Tibial nerve (tissue), 4 donors: ENCODE measurements at regions not wholly inside any gene's neighbourhood (a gene's known extent, or its start where the extent isn't known, plus 50 kb on each side); places are given as distances from the start of the nearest gene placed in this dataset.

Source experiments
- DNase-seq, 2 donors: peaks; one replicate each; pipeline ENCODE4 v3.0.0-alpha.2; 2019; ENCODE audit warnings: low spot score in 2 of 2
- H3K27ac ChIP-seq, 4 donors: fragments of 200-600 bp; sonication (generic) in 3 of 4; one replicate each; pipeline ENCODE4 v1.5.1; 2017 to 2019; ENCODE audit warnings: mild to moderate bottlenecking in 1 of 4
- H3K27me3 ChIP-seq, 2 donors: fragments of 200-600 bp; sonication (generic) in 1 of 2; one replicate each; pipeline versions ENCODE4 v1.5.1 to v1.6.0; 2017 to 2019
- H3K36me3 ChIP-seq, 3 donors: fragments of 200-600 bp; sonication (generic); one replicate each; pipeline ENCODE4 v1.5.1; 2018 to 2019
- H3K4me1 ChIP-seq, 4 donors: fragments of 200-600 bp; sonication (generic) in 3 of 4; one replicate each; pipeline ENCODE4 v1.5.1; 2017 to 2019
- H3K4me3 ChIP-seq, 4 donors: fragments of 200-600 bp; sonication (generic) in 3 of 4; one replicate each; pipeline ENCODE4 v1.5.1; 2017 to 2019; ENCODE audit warnings: mild to moderate bottlenecking in 1 of 4, moderate library complexity in 1 of 4
- H3K9me3 ChIP-seq, 4 donors: fragments of 200-600 bp; sonication (generic) in 3 of 4; one replicate each; pipeline ENCODE4 v1.5.1; 2017 to 2019
- EP300 ChIP-seq, 2 donors: sonication (generic); formaldehyde crosslinking; IDR thresholded peaks; one replicate each; pipeline ENCODE4 v1.6.1; 2017; ENCODE audit warnings: antibody characterized with exemption in 2 of 2, mild to moderate bottlenecking in 1 of 2
- POLR2A ChIP-seq, 2 donors: fragments of 450-650 bp; IDR thresholded peaks; one replicate each; pipeline ENCODE4 v1.6.1; 2017; ENCODE audit warnings: antibody characterized with exemption in 2 of 2, mild to moderate bottlenecking in 2 of 2, moderate library complexity in 2 of 2
- WGBS, 2 donors: methylation state at CpG; one replicate each; pipeline ENCODE4 v1.1.5; 2018; 5-methylcytosine and 5-hydroxymethylcytosine counted together
- TF ChIP-seq, protein P1 (sequence below), 5 experiments: fragments of 200-600 bp in 3 of 5; fragments of 450-650 bp in 2 of 5; sonication (generic) in 3 of 5; IDR thresholded peaks; one replicate each; pipeline ENCODE4 v1.5.1; 2016 to 2019; ENCODE audit warnings: antibody characterized with exemption in 5 of 5, mild to moderate bottlenecking in 3 of 5, moderate library complexity in 2 of 5

DNA sequence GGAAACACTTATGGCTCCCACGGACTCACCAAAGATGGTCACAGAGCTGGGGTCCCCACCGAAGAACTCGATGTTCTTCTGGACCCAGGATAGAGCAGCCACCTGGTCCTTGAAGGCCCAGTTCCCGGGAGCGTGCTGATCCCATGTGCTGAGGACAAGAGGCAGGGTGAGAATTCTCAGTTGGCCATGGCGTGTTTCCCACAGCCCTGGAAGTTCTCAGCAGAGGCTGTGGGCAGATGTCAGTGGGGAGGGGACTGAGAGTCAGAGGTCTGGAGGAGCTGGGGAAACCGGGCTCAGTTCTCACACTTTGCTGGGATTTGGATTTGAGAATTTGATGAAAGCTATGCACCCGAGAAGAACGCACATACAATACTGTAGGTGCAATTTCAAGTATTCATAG, 193.3 kb downstream of the BCR start:
- no peak for DNase-seq
- no peak for TF ChIP-seq EP300 (IDR thresholded peaks at IDR 0.05)
- TF ChIP-seq, protein P1, sequence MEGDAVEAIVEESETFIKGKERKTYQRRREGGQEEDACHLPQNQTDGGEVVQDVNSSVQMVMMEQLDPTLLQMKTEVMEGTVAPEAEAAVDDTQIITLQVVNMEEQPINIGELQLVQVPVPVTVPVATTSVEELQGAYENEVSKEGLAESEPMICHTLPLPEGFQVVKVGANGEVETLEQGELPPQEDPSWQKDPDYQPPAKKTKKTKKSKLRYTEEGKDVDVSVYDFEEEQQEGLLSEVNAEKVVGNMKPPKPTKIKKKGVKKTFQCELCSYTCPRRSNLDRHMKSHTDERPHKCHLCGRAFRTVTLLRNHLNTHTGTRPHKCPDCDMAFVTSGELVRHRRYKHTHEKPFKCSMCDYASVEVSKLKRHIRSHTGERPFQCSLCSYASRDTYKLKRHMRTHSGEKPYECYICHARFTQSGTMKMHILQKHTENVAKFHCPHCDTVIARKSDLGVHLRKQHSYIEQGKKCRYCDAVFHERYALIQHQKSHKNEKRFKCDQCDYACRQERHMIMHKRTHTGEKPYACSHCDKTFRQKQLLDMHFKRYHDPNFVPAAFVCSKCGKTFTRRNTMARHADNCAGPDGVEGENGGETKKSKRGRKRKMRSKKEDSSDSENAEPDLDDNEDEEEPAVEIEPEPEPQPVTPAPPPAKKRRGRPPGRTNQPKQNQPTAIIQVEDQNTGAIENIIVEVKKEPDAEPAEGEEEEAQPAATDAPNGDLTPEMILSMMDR (IDR thresholded peaks at IDR 0.05) = no peak
- TF ChIP-seq POLR2A (IDR thresholded peaks at IDR 0.05) = no peak
- Histone ChIP-seq H3K36me3 (no peaks in the 10 kb centered on the region), H3K9me3 (no peaks in the 10 kb centered on the region), H3K4me3 (no peak overlapping the region), H3K27ac (no peak overlapping the region), H3K4me1 (no peaks in the 10 kb centered on the region), H3K27me3 (no peaks in the 10 kb centered on the region)
- WGBS, 2 donors = 81 to 83% methylated on average over 9 of the region's 9 CpGs

GRCh38 chr22:23370251-23370650, 189.9 kb downstream of the BCR start:
- WGBS, 2 donors = 56 to 69% methylated on average over 8 of the region's 8 CpGs
- Histone ChIP-seq H3K27ac (no peak overlapping the region), H3K36me3 (no peaks in the 10 kb centered on the region), H3K9me3 (no peaks in the 10 kb centered on the region), H3K4me3 (no peak overlapping the region), H3K27me3 (no peaks in the 10 kb centered on the region), H3K4me1 (no peaks in the 10 kb centered on the region)
- TF ChIP-seq POLR2A (IDR thresholded peaks at IDR 0.05) (no peak), EP300 (IDR thresholded peaks at IDR 0.05) (no peak)
- TF ChIP-seq, protein P1 (IDR thresholded peaks at IDR 0.05) = no peak
- DNase-seq = no peak

- no peaks in the 10 kb centered on the region for H3K9me3 ChIP-seq
- WGBS, 2 donors = 82 to 87% methylated on average over 5 of the region's 5 CpGs
- H3K4me1 ChIP-seq = no peaks in the 10 kb centered on the region
- H3K4me3 ChIP-seq = no peak overlapping the region
- H3K27me3 ChIP-seq = no peaks in the 10 kb centered on the region
- TF ChIP-seq, protein P1 (IDR thresholded peaks at IDR 0.05) = no peak
- no peak for TF ChIP-seq POLR2A (IDR thresholded peaks at IDR 0.05)
- no peak for TF ChIP-seq EP300 (IDR thresholded peaks at IDR 0.05)
- H3K36me3 ChIP-seq = no peaks in the 10 kb centered on the region
- no peak for DNase-seq
- no peak overlapping the region for H3K27ac ChIP-seq
Measured at GRCh38 chr22:23369054-23369685, 188.9 kb downstream of the BCR start.
